ENCODE measurements at regions not wholly inside any gene's neighbourhood (a gene's known extent, or its start where the extent isn't known, plus 50 kb on each side); places are given as distances from the start of the nearest gene placed in this dataset.

GRCh38 chr3:153038367-153038766 is 123.7 kb upstream of the RAP2B start:
- Histone ChIP-seq H3K79me2 (ENCODE audit: low read depth) (no peaks in the 10 kb centered on the region), H3K27me3 (ENCODE audit: insufficient read depth, low read depth) (no peaks in the 10 kb centered on the region), H3K36me3 (ENCODE audit: low read depth) (no peaks in the 10 kb centered on the region), H3K27ac (no peak overlapping the region), H3K4me3 (no peak overlapping the region), H2AFZ (no peak overlapping the region), H3K9me2 (ENCODE audit: insufficient read depth) (no peaks in the 10 kb centered on the region), H3F3A (ENCODE audit: insufficient read depth, low read depth) (peaks cover 11% of the 10 kb centered on the region), H3K4me2 (no peak overlapping the region), H3K9me3 (ENCODE audit: insufficient read depth, low read depth) (no peaks in the 10 kb centered on the region), H4K20me1 (ENCODE audit: insufficient read depth) (no peaks in the 10 kb centered on the region), H3K4me1 (replicated peaks; ENCODE audit: insufficient read depth) (peaks cover 20% of the 10 kb centered on the region)
- ChIA-PET POLR2A (ENCODE audit: unreplicated experiment) (no interaction called here), CTCF (no interaction called here)
- intact Hi-C loops (cut with micrococcal nuclease; ENCODE audit: unreplicated experiment): no loop called here
- no peak for TF ChIP-seq CTCF (conservative IDR thresholded peaks at IDR 0.05)
- no TSS peak for BruUV-seq (replicated peaks)
- DNase-seq: no peak

GRCh38 chr3:153038779-153039178 is 123.2 kb upstream of the RAP2B start:
- Histone ChIP-seq H3K9me2 (ENCODE audit: insufficient read depth) (no peaks in the 10 kb centered on the region), H3K36me3 (ENCODE audit: low read depth) (no peaks in the 10 kb centered on the region), H3K4me1 (replicated peaks; ENCODE audit: insufficient read depth) (peaks cover 25% of the 10 kb centered on the region), H3K4me3 (no peak overlapping the region), H3K27me3 (ENCODE audit: insufficient read depth, low read depth) (no peaks in the 10 kb centered on the region), H4K20me1 (ENCODE audit: insufficient read depth) (no peaks in the 10 kb centered on the region), H3F3A (ENCODE audit: insufficient read depth, low read depth) (peaks cover 15% of the 10 kb centered on the region), H3K79me2 (ENCODE audit: low read depth) (no peaks in the 10 kb centered on the region), H3K4me2 (no peak overlapping the region), H3K9me3 (ENCODE audit: insufficient read depth, low read depth) (no peaks in the 10 kb centered on the region), H3K27ac (no peak overlapping the region), H2AFZ (no peak overlapping the region)
- TF ChIP-seq CTCF (conservative IDR thresholded peaks at IDR 0.05) (no peak), EZH2 (IDR thresholded peaks at IDR 0.05; ENCODE audit: low read depth) (no peak)
- intact Hi-C loops (cut with micrococcal nuclease; ENCODE audit: unreplicated experiment): no loop called here
- POLR2A ChIA-PET (ENCODE audit: unreplicated experiment): no interaction called here
- peak in 1 of 2 experiments; percentile 17 for DNase-seq
- CTCF ChIA-PET: no interaction called here
- BruUV-seq (replicated peaks): no TSS peak

- H3K4me2 ChIP-seq: no peak overlapping the region
- no peaks in the 10 kb centered on the region for H3K9me3 ChIP-seq (ENCODE audit: insufficient read depth, low read depth)
- H3K36me3 ChIP-seq (ENCODE audit: low read depth): no peaks in the 10 kb centered on the region
- no peak overlapping the region for H3K4me3 ChIP-seq
- POLR2A ChIA-PET (ENCODE audit: unreplicated experiment): interaction anchor here (0.6 kb wide), 2 partner anchors 492 to 723 kb away, joined by 3 to 26 read pairs; no protein-coding TSS in a partner anchor
- no peaks in the 10 kb centered on the region for H3K9me2 ChIP-seq (ENCODE audit: insufficient read depth)
- no peak overlapping the region for H3K27ac ChIP-seq
- TF ChIP-seq CTCF (conservative IDR thresholded peaks at IDR 0.05): no peak
- TF ChIP-seq EZH2 (IDR thresholded peaks at IDR 0.05; ENCODE audit: low read depth): no peak
- intact Hi-C loops (cut with micrococcal nuclease; ENCODE audit: unreplicated experiment): loop anchor here (5.0 kb wide), 2 partner anchors 726 to 886 kb away; no protein-coding TSS in a partner anchor
- no TSS peak for BruUV-seq (replicated peaks)
- no peak overlapping the region for H2AFZ ChIP-seq
- peaks cover 29% of the 10 kb centered on the region for H3F3A ChIP-seq (ENCODE audit: insufficient read depth, low read depth)
- CTCF ChIA-PET: interaction anchor here (0.6 kb wide), 1 partner anchor 249 kb away, joined by 11 read pairs; no protein-coding TSS in a partner anchor
- no peaks in the 10 kb centered on the region for H3K79me2 ChIP-seq (ENCODE audit: low read depth)
- no peaks in the 10 kb centered on the region for H4K20me1 ChIP-seq (ENCODE audit: insufficient read depth)
- DNase-seq: no peak
- H3K27me3 ChIP-seq (ENCODE audit: insufficient read depth, low read depth): no peaks in the 10 kb centered on the region
- peaks cover 42% of the 10 kb centered on the region for H3K4me1 ChIP-seq (replicated peaks; ENCODE audit: insufficient read depth)
Observed at GRCh38 chr3:153041181-153041580, 120.8 kb upstream of the RAP2B start.

All from PC-9 (cell line).